Mesenchymal stem cell (in vitro differentiated cells and primary cell): ENCODE measurements at regions not wholly inside any gene's neighbourhood (a gene's known extent, or its start where the extent isn't known, plus 50 kb on each side); places are given as distances from the start of the nearest gene placed in this dataset.
"Not testable (repeated sequence)": the region's sequence is repeated elsewhere in the genome, so short reads cannot be mapped to it uniquely, and the experiment has no call there.

Experiments
- DNase-seq: peaks from one replicate; pipeline ENCODE4 v3.0.0-alpha.2; 2013
- H2AFZ ChIP-seq: one replicate; pipeline ENCODE4 v1.6.1; 2013; ENCODE audit warnings: low read depth, mild to moderate bottlenecking, control low read depth, inconsistent platforms, low read length, moderate library complexity
- H2AK5ac ChIP-seq: 2 replicates; pipeline ENCODE4 v1.6.1; 2013; ENCODE audit warnings: low read length, moderate library complexity, mild to moderate bottlenecking, inconsistent platforms; ENCODE audit not compliant: severe bottlenecking
- H2BK120ac ChIP-seq: one replicate; pipeline ENCODE4 v1.6.1; 2013; ENCODE audit warnings: low read depth, mild to moderate bottlenecking, inconsistent platforms, low read length, moderate library complexity
- H2BK12ac ChIP-seq, 2 experiments: one replicate each; pipeline ENCODE4 v1.6.1; 2013; ENCODE audit warnings: inconsistent platforms in 2 of 2, low read length in 2 of 2, mild to moderate bottlenecking in 2 of 2, moderate library complexity in 2 of 2, control low read depth in 1 of 2
- H2BK15ac ChIP-seq: one replicate; pipeline ENCODE4 v1.6.1; 2013; ENCODE audit warnings: mild to moderate bottlenecking, low read depth, inconsistent platforms; ENCODE audit not compliant: poor library complexity, severe bottlenecking
- H2BK5ac ChIP-seq: 2 replicates; pipeline ENCODE4 v1.6.1; 2013; ENCODE audit warnings: low read depth, mild to moderate bottlenecking, low read length, control low read depth, inconsistent platforms; ENCODE audit not compliant: poor library complexity, severe bottlenecking
- H3K14ac ChIP-seq, 2 experiments: one replicate each; pipeline ENCODE4 v1.6.1; 2013; ENCODE audit warnings: inconsistent platforms in 2 of 2, low read length in 2 of 2, control low read depth in 1 of 2, mild to moderate bottlenecking in 1 of 2, moderate library complexity in 1 of 2
- H3K18ac ChIP-seq, 2 experiments: one replicate each; pipeline ENCODE4 v1.6.1; 2013; ENCODE audit warnings: inconsistent platforms in 2 of 2, low read length in 2 of 2, control low read depth in 1 of 2, low read depth in 1 of 2, mild to moderate bottlenecking in 1 of 2
- H3K23ac ChIP-seq, 2 experiments: one replicate each; pipeline ENCODE4 v1.6.1; 2013; ENCODE audit warnings: inconsistent platforms in 2 of 2, low read length in 2 of 2, mild to moderate bottlenecking in 2 of 2, moderate library complexity in 2 of 2, control low read depth in 1 of 2
- H3K27ac ChIP-seq: 2 replicates; pipeline ENCODE4 v1.5.1; 2013; ENCODE audit warnings: mild to moderate bottlenecking, moderate library complexity, low read length, control low read depth, inconsistent platforms; ENCODE audit not compliant: poor library complexity, severe bottlenecking
- H3K27me3 ChIP-seq, 2 experiments: 2 replicates each; pipeline versions ENCODE4 v1.6.1 to v1.7.0; 2013; ENCODE audit warnings: low read length in 2 of 2, mild to moderate bottlenecking in 2 of 2, moderate library complexity in 2 of 2, control low read depth in 1 of 2, inconsistent platforms in 1 of 2; ENCODE audit not compliant: control insufficient read depth in 1 of 2, insufficient read depth in 1 of 2
- H3K36me3 ChIP-seq, 2 experiments: 2 replicates each; pipeline versions ENCODE4 v1.6.1 to v1.7.0; 2013; ENCODE audit warnings: low read length in 2 of 2, control low read depth in 1 of 2, inconsistent platforms in 1 of 2, low read depth in 1 of 2, mild to moderate bottlenecking in 1 of 2; ENCODE audit not compliant: insufficient read depth in 2 of 2, control insufficient read depth in 1 of 2
- H3K4ac ChIP-seq, 2 experiments: one replicate each; pipeline ENCODE4 v1.6.1; 2013; ENCODE audit warnings: inconsistent platforms in 2 of 2, low read length in 2 of 2, mild to moderate bottlenecking in 2 of 2, moderate library complexity in 2 of 2, control low read depth in 1 of 2, low read depth in 1 of 2
- H3K4me1 ChIP-seq: 2 replicates; pipeline ENCODE4 v1.6.1; 2013; ENCODE audit warnings: low read depth, low read length, control low read depth; ENCODE audit not compliant: control insufficient read depth, insufficient read depth
- H3K4me2 ChIP-seq: 2 replicates; pipeline ENCODE4 v1.6.1; 2013; ENCODE audit warnings: low read length, mild to moderate bottlenecking, inconsistent platforms; ENCODE audit not compliant: poor library complexity, severe bottlenecking
- H3K4me3 ChIP-seq, 2 experiments: 2 replicates each; pipeline versions ENCODE4 v1.5.1 to v1.7.0; 2013; ENCODE audit warnings: low read length in 2 of 2, mild to moderate bottlenecking in 2 of 2, control low read depth in 1 of 2, low read depth in 1 of 2; ENCODE audit not compliant: insufficient read depth in 1 of 2
- H3K79me1 ChIP-seq: replicated peaks from 2 replicates; pipeline ENCODE4 v1.6.1; 2013; ENCODE audit warnings: mild to moderate bottlenecking, control low read depth, low read length, inconsistent platforms; ENCODE audit not compliant: poor library complexity, severe bottlenecking
- H3K9ac ChIP-seq: 2 replicates; pipeline ENCODE4 v1.7.0; 2013; ENCODE audit warnings: mild to moderate bottlenecking, low read length, moderate library complexity
- H3K9me3 ChIP-seq: 2 replicates; pipeline ENCODE4 v1.7.0; 2013; ENCODE audit warnings: mild to moderate bottlenecking, low read length; ENCODE audit not compliant: control insufficient read depth
- H4K8ac ChIP-seq: one replicate; pipeline ENCODE4 v1.6.1; 2013; ENCODE audit warnings: inconsistent platforms, mild to moderate bottlenecking, low read length, moderate library complexity
- H4K91ac ChIP-seq: one replicate; pipeline ENCODE4 v1.6.1; 2013; ENCODE audit warnings: mild to moderate bottlenecking, low read length, inconsistent platforms
- WGBS: methylation state at CpG from one replicate; pipeline ENCODE4 v1.1.7; 2013; ENCODE audit warnings: mixed read lengths; 5-methylcytosine and 5-hydroxymethylcytosine counted together

DNA sequence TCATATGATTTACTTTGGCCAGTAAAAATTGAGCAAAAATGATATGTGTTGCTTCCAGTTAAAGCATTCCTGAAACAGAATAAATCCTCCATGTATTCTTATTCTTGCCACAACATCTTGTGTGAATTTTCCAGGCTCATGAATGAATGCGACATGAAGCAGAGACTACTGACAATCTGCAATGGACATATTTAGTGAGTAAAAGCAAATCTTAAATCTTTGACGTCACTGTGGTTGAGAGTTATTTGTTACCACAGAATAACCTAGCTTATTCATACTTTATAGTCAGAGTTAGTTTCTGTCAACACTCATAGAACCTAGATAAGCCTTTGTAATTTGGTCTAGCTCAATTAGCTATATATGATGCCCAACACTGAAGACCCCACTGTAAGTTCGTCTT is 1443.1 kb downstream of the PCDH9 start:
- no peaks in the 10 kb centered on the region for H3K9me3 ChIP-seq
- H4K8ac ChIP-seq = no peak overlapping the region
- no CpG with 5 or more reads among the region's 3 CpGs for WGBS

GRCh38 chr13:65784088-65784816 is 1445.9 kb downstream of the PCDH9 start:
- no peak overlapping the region for H2AFZ ChIP-seq
- H3K23ac ChIP-seq = no peak overlapping the region
- H2BK15ac ChIP-seq = no peak overlapping the region
- no peak for DNase-seq
- no peak overlapping the region for H2AK5ac ChIP-seq
- no peak overlapping the region for H3K4ac ChIP-seq
- H3K36me3 ChIP-seq = no peaks in the 10 kb centered on the region
- no peak overlapping the region for H2BK120ac ChIP-seq
- no peak overlapping the region for H2BK5ac ChIP-seq
- H3K4me2 ChIP-seq = no peak overlapping the region
- H3K27me3 ChIP-seq = no peaks in the 10 kb centered on the region
- H4K8ac ChIP-seq = no peak overlapping the region
- H3K4me3 ChIP-seq = no peak overlapping the region
- H3K9ac ChIP-seq = no peak overlapping the region
- H3K27ac ChIP-seq = no peak overlapping the region
- H3K14ac ChIP-seq = peak overlapping the region in 1 of 2 experiments; percentile 26
- no peaks in the 10 kb centered on the region for H3K79me1 ChIP-seq
- H3K9me3 ChIP-seq = no peaks in the 10 kb centered on the region
- peaks cover 3% of the 10 kb centered on the region for H3K4me1 ChIP-seq
- 96% methylated on average over 11 of the region's 12 CpGs for WGBS
- no peak overlapping the region for H4K91ac ChIP-seq
- no peak overlapping the region for H2BK12ac ChIP-seq
- H3K18ac ChIP-seq = no peak overlapping the region

More for the DNA sequence above, 1443.1 kb downstream of the PCDH9 start:
- no peak overlapping the region for H3K4me3 ChIP-seq
- H2BK12ac ChIP-seq = no peak overlapping the region
- H2AFZ ChIP-seq = no peak overlapping the region
- no peak overlapping the region for H3K9ac ChIP-seq
- H2AK5ac ChIP-seq = no peak overlapping the region
- no peaks in the 10 kb centered on the region for H3K79me1 ChIP-seq
- H3K23ac ChIP-seq = no peak overlapping the region
- H3K4ac ChIP-seq = no peak overlapping the region
- H3K4me1 ChIP-seq = peaks cover 3% of the 10 kb centered on the region
- H3K36me3 ChIP-seq = no peaks in the 10 kb centered on the region
- H3K4me2 ChIP-seq = no peak overlapping the region
- H4K91ac ChIP-seq = no peak overlapping the region
- no peak overlapping the region for H3K18ac ChIP-seq
- H2BK120ac ChIP-seq = no peak overlapping the region
- H3K27me3 ChIP-seq = no peaks in the 10 kb centered on the region
- H3K14ac ChIP-seq = no peak overlapping the region
- no peak overlapping the region for H3K27ac ChIP-seq
- no peak for DNase-seq
- H2BK5ac ChIP-seq = no peak overlapping the region
- H2BK15ac ChIP-seq = no peak overlapping the region

- 93% methylated on average over 6 of the region's 6 CpGs for WGBS
These were observed 1446.8 kb downstream of the PCDH9 start for GRCh38 chr13:65783383-65783782.

GRCh38 chr13:65771704-65772313 is 1458.3 kb downstream of the PCDH9 start:
- not testable (repeated sequence) for H3K4me3 ChIP-seq, DNase-seq, H3K36me3 ChIP-seq, H2AFZ ChIP-seq, H2BK12ac ChIP-seq, H3K9ac ChIP-seq, H2BK120ac ChIP-seq, H4K91ac ChIP-seq, H3K27ac ChIP-seq, H3K18ac ChIP-seq, H3K14ac ChIP-seq, H3K4me2 ChIP-seq, H4K8ac ChIP-seq, H3K79me1 ChIP-seq, H2BK5ac ChIP-seq, H3K27me3 ChIP-seq, H2BK15ac ChIP-seq, H2AK5ac ChIP-seq, H3K4me1 ChIP-seq, H3K23ac ChIP-seq, H3K4ac ChIP-seq
- 94% methylated on average over 6 of the region's 6 CpGs for WGBS
- H3K9me3 ChIP-seq = peaks cover 17% of the 10 kb centered on the region

More at GRCh38 chr13:65783383-65783782, 1446.8 kb downstream of the PCDH9 start:
- Histone ChIP-seq H3K4ac (no peak overlapping the region), H3K14ac (peak overlapping the region in 1 of 2 experiments; percentile 19), H3K4me3 (no peak overlapping the region), H2BK12ac (no peak overlapping the region), H2AFZ (no peak overlapping the region), H3K18ac (no peak overlapping the region), H4K91ac (no peak overlapping the region), H2BK120ac (no peak overlapping the region), H3K4me2 (no peak overlapping the region), H3K4me1 (peaks cover 3% of the 10 kb centered on the region), H2AK5ac (no peak overlapping the region), H2BK15ac (no peak overlapping the region), H3K36me3 (no peaks in the 10 kb centered on the region), H3K23ac (no peak overlapping the region), H3K79me1 (no peaks in the 10 kb centered on the region), H3K27ac (no peak overlapping the region), H2BK5ac (no peak overlapping the region), H3K9ac (no peak overlapping the region), H4K8ac (no peak overlapping the region), H3K27me3 (no peaks in the 10 kb centered on the region), H3K9me3 (no peaks in the 10 kb centered on the region)
- no peak for DNase-seq
